ENCODE measurements at regions not wholly inside any gene's neighbourhood (a gene's known extent, or its start where the extent isn't known, plus 50 kb on each side); places are given as distances from the start of the nearest gene placed in this dataset.

DNA sequence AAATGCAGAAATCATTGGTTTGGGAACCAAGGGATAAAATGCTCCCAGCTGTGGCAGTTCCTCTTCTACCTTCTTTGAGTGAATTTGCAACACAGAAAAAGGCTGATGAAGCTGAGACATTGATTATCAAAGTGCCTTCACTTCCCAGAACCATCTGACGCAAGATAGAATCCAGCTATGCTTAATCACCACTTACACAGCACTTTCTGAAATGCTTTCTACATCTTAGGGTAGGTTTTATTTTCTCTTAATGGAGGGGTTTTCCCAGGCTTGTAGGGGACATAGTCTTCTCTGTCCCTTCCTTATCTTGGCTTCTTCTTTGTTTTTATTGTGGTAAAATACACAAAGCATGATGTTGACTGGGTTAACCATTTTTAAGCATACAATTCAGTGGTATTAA, 332.6 kb upstream of the ZNF32 start:
- TF ChIP-seq, protein P1, sequence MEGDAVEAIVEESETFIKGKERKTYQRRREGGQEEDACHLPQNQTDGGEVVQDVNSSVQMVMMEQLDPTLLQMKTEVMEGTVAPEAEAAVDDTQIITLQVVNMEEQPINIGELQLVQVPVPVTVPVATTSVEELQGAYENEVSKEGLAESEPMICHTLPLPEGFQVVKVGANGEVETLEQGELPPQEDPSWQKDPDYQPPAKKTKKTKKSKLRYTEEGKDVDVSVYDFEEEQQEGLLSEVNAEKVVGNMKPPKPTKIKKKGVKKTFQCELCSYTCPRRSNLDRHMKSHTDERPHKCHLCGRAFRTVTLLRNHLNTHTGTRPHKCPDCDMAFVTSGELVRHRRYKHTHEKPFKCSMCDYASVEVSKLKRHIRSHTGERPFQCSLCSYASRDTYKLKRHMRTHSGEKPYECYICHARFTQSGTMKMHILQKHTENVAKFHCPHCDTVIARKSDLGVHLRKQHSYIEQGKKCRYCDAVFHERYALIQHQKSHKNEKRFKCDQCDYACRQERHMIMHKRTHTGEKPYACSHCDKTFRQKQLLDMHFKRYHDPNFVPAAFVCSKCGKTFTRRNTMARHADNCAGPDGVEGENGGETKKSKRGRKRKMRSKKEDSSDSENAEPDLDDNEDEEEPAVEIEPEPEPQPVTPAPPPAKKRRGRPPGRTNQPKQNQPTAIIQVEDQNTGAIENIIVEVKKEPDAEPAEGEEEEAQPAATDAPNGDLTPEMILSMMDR (conservative IDR thresholded peaks at IDR 0.05 in 1 of 2, IDR thresholded peaks at IDR 0.05 in 1 of 2; ENCODE audit: extremely low read depth in 1 of 2, insufficient read depth in 1 of 2, low read depth in 1 of 2, low read length in 2 of 2), result no peak
- TF ChIP-seq EZH2 (IDR thresholded peaks at IDR 0.05; ENCODE audit: borderline replicate concordance, low read length), result no peak
